Nephron progenitor cell (in vitro differentiated cells): ENCODE measurements at regions not wholly inside any gene's neighbourhood (a gene's known extent, or its start where the extent isn't known, plus 50 kb on each side); places are given as distances from the start of the nearest gene placed in this dataset.

Experiments
- DNase-seq: peaks from one replicate; pipeline ENCODE4 v3.0.0; 2021
- H3K27ac Mint-ChIP-seq: 2 replicates; pipeline ENCODE4 v1.8.0; 2021; ENCODE audit warnings: mild to moderate bottlenecking, moderate library complexity, mixed read lengths
- H3K27me3 Mint-ChIP-seq: 2 replicates; pipeline ENCODE4 v1.8.0; 2021; ENCODE audit warnings: mild to moderate bottlenecking, low read depth, mixed read lengths; ENCODE audit not compliant: poor library complexity
- H3K36me3 Mint-ChIP-seq: 2 replicates; pipeline ENCODE4 v1.8.0; 2021; ENCODE audit warnings: low read depth, mixed read lengths
- H3K4me1 Mint-ChIP-seq: 2 replicates; pipeline ENCODE4 v1.8.0; 2021; ENCODE audit warnings: mixed read lengths
- H3K4me3 Mint-ChIP-seq: 2 replicates; pipeline ENCODE4 v1.8.0; 2021; ENCODE audit warnings: mild to moderate bottlenecking, moderate library complexity, mixed read lengths
- H3K9me3 Mint-ChIP-seq: 2 replicates; pipeline ENCODE4 v1.8.0; 2021; ENCODE audit warnings: mild to moderate bottlenecking, moderate library complexity, mixed read lengths
- TF ChIP-seq, protein P1 (sequence below): fragments of 200-600 bp; sonication (generic); IDR thresholded peaks from 2 replicates; pipeline ENCODE4 v1.5.0; 2021; ENCODE audit warnings: antibody characterized with exemption

- no peaks in the 10 kb centered on the region for H3K9me3 Mint-ChIP-seq
- TF ChIP-seq, protein P1, sequence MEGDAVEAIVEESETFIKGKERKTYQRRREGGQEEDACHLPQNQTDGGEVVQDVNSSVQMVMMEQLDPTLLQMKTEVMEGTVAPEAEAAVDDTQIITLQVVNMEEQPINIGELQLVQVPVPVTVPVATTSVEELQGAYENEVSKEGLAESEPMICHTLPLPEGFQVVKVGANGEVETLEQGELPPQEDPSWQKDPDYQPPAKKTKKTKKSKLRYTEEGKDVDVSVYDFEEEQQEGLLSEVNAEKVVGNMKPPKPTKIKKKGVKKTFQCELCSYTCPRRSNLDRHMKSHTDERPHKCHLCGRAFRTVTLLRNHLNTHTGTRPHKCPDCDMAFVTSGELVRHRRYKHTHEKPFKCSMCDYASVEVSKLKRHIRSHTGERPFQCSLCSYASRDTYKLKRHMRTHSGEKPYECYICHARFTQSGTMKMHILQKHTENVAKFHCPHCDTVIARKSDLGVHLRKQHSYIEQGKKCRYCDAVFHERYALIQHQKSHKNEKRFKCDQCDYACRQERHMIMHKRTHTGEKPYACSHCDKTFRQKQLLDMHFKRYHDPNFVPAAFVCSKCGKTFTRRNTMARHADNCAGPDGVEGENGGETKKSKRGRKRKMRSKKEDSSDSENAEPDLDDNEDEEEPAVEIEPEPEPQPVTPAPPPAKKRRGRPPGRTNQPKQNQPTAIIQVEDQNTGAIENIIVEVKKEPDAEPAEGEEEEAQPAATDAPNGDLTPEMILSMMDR = no peak
- H3K4me3 Mint-ChIP-seq = no peak overlapping the region
- DNase-seq = no peak
- H3K27me3 Mint-ChIP-seq = no peaks in the 10 kb centered on the region
- H3K27ac Mint-ChIP-seq = no peak overlapping the region
- peaks cover 14% of the 10 kb centered on the region for H3K4me1 Mint-ChIP-seq
- no peaks in the 10 kb centered on the region for H3K36me3 Mint-ChIP-seq
Measured at GRCh38 chr20:12434672-12435071, 517.0 kb downstream of the BTBD3 start.

GRCh38 chr20:12435268-12435667, 517.6 kb downstream of the BTBD3 start:
- H3K9me3 Mint-ChIP-seq = no peaks in the 10 kb centered on the region
- H3K36me3 Mint-ChIP-seq = no peaks in the 10 kb centered on the region
- TF ChIP-seq, protein P1 = no peak
- no peaks in the 10 kb centered on the region for H3K27me3 Mint-ChIP-seq
- no peak for DNase-seq
- no peak overlapping the region for H3K4me3 Mint-ChIP-seq
- no peak overlapping the region for H3K27ac Mint-ChIP-seq
- peaks cover 14% of the 10 kb centered on the region for H3K4me1 Mint-ChIP-seq

GRCh38 chr20:12453711-12454110, 536.0 kb downstream of the BTBD3 start:
- H3K27ac Mint-ChIP-seq = no peak overlapping the region
- no peaks in the 10 kb centered on the region for H3K4me1 Mint-ChIP-seq
- no peak overlapping the region for H3K4me3 Mint-ChIP-seq
- peaks cover 33% of the 10 kb centered on the region for H3K9me3 Mint-ChIP-seq
- H3K36me3 Mint-ChIP-seq = peaks cover 20% of the 10 kb centered on the region
- DNase-seq = no peak
- peaks cover 2% of the 10 kb centered on the region for H3K27me3 Mint-ChIP-seq
- TF ChIP-seq, protein P1 = no peak

DNA sequence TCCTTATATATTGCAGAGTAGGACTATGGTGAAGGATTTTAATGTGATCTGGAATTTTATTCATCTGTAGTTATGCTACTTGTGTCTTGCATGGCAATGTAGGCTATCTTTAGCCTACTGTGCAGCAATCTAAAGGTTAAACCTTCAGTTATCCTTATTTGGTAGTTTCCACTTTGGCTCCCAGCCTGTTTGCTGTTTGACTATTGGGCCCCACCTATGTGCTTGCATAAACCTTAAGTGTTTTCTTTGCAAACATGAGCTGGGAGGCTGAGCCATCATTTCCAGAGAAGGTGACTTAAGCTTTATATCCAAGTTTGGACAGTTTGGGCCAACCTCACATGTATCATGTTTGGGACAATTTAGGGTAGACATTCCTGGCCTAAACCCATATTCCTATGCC, 537.5 kb downstream of the BTBD3 start:
- DNase-seq = no peak
- Mint-ChIP-seq H3K4me1 (no peaks in the 10 kb centered on the region), H3K27me3 (peaks cover 2% of the 10 kb centered on the region), H3K4me3 (no peak overlapping the region), H3K27ac (no peak overlapping the region), H3K9me3 (peaks cover 19% of the 10 kb centered on the region), H3K36me3 (peaks cover 9% of the 10 kb centered on the region)
- TF ChIP-seq, protein P1 = no peak

- Mint-ChIP-seq H3K9me3 (no peaks in the 10 kb centered on the region), H3K4me1 (no peaks in the 10 kb centered on the region), H3K4me3 (no peak overlapping the region), H3K36me3 (no peaks in the 10 kb centered on the region), H3K27ac (no peak overlapping the region), H3K27me3 (peaks cover 5% of the 10 kb centered on the region)
- no peak for DNase-seq
- TF ChIP-seq, protein P1 = no peak
Measured at GRCh38 chr20:12458241-12458640, 540.5 kb downstream of the BTBD3 start.

- peaks cover 4% of the 10 kb centered on the region for H3K9me3 Mint-ChIP-seq
- DNase-seq = no peak
- H3K4me1 Mint-ChIP-seq = no peaks in the 10 kb centered on the region
- H3K4me3 Mint-ChIP-seq = no peak overlapping the region
- no peak overlapping the region for H3K27ac Mint-ChIP-seq
- peaks cover 5% of the 10 kb centered on the region for H3K27me3 Mint-ChIP-seq
- TF ChIP-seq, protein P1 = no peak
- no peaks in the 10 kb centered on the region for H3K36me3 Mint-ChIP-seq
Measured at GRCh38 chr20:12464036-12464435, 544.7 kb upstream of the SPTLC3 start.
